OCI-LY7 (cell line): ENCODE measurements at regions not wholly inside any gene's neighbourhood (a gene's known extent, or its start where the extent isn't known, plus 50 kb on each side); places are given as distances from the start of the nearest gene placed in this dataset.

ENCODE experiments used
- CTCF ChIP-seq: fragments of 200-600 bp; sonication (generic); conservative IDR thresholded peaks from 2 replicates; pipeline ENCODE4 v1.5.1; 2014; ENCODE audit warnings: mild to moderate bottlenecking, antibody characterized with exemption, low read length, moderate library complexity, mixed read lengths
- EZH2phosphoT487 ChIP-seq: fragments of 200-600 bp; sonication (generic); IDR thresholded peaks from 2 replicates; pipeline ENCODE4 v1.6.1; 2018; ENCODE audit warnings: low read depth, borderline replicate concordance, mild to moderate bottlenecking, mixed run types, antibody characterized with exemption, low read length, moderate library complexity, mixed read lengths

GRCh38 chr6:116983375-116983774 is 106.3 kb downstream of the RFX6 start:
- TF ChIP-seq CTCF (no peak), EZH2phosphoT487 (no peak)
